TTC549 (cell line): ENCODE measurements at regions not wholly inside any gene's neighbourhood (a gene's known extent, or its start where the extent isn't known, plus 50 kb on each side); places are given as distances from the start of the nearest gene placed in this dataset.
"Not testable (repeated sequence)": the region's sequence is repeated elsewhere in the genome, so short reads cannot be mapped to it uniquely, and the experiment has no call there.

Source experiments
- FAIRE-seq: peaks from 2 replicates; lab custom pipeline; 2012; peaks lifted over from hg19 to GRCh38; lab: Jason Lieb, UNC

- no peak for FAIRE-seq
Observed at GRCh38 chr3:148510561-148510960, 187.1 kb upstream of the AGTR1 start.

DNA sequence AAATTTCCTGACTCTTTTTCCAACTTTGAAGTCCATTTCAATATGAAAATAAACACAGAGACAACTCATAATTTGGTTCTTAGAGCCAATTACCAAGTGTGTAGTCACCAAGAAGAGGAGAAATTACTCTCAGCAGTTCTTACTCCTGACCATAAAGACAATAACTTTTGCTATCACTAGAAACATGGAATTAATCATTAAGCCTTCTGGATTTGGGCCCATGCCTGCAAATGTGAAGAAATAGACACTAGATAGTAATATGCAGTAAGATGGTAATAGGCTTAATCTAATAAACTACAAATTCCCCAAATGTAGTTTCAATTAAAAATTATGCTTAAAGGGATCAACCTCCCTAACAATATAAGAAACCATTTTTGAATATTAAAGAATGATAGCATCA lies 185.1 kb upstream of the AGTR1 start:
- FAIRE-seq: no peak

GRCh38 chr3:148513096-148513543 lies 184.6 kb upstream of the AGTR1 start:
- FAIRE-seq: no peak

- no peak for FAIRE-seq
Observed at GRCh38 chr3:148518520-148518919, 179.2 kb upstream of the AGTR1 start.

DNA sequence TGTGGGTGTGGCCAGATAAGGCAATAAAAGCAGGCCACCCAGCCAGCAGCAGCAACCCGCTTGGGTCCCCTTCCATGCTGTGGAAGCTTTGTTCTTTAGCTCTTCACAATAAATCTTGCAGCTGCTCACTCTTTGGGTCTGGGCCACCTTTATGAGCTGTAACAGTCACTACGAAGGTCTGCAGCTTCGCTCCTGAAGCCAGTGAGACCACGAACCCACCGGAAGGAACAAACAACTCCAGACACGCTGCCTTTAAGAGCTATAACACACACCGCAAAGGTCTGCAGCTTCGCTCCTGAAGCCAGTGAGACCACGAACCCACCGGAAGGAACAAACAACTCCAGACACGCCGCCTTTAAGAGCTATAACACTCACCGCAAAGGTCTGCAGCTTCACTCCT lies 172.1 kb upstream of the AGTR1 start:
- FAIRE-seq: not testable (repeated sequence)

DNA sequence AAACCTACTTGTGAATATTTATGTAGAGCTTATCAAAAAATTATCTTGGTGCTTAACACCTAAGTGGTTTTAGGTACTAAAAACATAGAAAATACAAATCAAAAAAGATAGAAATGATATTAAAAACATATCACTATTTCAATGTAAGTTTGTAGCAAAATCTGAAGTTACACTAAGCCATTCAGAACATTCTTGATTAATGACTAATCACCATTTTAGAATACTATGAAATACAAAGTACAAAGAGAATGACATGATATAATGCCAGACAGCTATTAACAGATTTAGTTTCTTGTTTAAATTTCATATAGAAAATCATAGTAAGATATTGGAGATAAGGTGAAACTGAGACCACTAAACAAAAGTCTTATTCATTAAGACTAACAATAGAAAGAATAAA lies 169.7 kb upstream of the AGTR1 start:
- no peak for FAIRE-seq

DNA sequence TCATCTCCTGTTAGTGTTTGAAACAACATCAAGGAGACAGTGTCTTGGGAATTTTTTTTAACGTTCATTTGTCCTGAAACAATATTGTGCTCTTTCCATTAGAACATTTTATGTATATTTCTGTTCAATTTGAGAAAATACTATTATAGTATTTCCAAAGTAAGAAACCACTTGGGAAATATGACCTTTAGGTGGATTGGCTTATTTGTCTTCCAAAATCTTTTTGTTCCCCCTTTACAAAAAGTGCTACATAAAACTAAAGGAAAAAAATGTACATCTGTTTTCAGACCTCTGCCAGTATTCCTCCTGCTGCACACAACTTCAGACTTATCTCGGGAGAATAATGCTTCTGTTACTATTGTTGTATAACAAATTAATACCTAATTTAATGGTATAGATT lies 165.9 kb upstream of the AGTR1 start:
- FAIRE-seq: no peak

DNA sequence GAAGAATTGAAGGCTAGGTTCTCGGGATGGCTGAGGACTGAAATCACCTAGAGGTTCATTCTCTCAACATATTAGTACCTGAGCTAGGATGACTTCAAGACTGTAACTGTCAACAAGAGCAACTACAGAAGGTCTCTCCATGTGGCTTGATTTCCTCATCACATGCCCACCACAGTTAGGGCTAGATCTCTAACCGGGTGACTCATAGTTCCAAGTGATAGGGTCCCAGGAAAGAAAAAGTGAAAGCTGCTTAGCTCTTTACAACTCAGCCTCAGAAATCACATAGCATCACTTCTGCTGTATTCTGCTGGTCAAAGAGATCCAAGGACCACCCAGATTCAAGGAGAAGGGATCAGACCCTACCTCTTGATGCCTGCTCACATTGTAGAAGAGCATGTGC lies 165.4 kb upstream of the AGTR1 start:
- FAIRE-seq: no peak

DNA sequence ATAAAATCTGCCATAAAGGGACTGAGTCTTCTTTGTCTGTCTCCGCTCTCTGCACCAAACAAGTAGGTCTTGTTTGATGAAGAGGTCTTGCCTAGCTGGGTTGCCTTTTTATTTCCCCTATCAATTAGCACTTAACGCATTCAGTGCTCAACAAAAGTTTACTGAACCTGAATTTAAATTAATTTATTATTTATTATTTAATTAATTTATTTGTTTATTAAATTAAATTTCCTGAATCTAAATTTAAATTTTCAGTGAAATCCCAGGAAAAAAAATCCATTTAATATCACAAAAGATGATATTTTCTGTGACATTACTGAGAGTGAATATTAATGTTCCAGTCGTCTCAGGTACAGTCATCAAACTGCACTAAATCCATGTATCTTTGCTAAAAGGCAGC lies 164.9 kb upstream of the AGTR1 start:
- FAIRE-seq: no peak

DNA sequence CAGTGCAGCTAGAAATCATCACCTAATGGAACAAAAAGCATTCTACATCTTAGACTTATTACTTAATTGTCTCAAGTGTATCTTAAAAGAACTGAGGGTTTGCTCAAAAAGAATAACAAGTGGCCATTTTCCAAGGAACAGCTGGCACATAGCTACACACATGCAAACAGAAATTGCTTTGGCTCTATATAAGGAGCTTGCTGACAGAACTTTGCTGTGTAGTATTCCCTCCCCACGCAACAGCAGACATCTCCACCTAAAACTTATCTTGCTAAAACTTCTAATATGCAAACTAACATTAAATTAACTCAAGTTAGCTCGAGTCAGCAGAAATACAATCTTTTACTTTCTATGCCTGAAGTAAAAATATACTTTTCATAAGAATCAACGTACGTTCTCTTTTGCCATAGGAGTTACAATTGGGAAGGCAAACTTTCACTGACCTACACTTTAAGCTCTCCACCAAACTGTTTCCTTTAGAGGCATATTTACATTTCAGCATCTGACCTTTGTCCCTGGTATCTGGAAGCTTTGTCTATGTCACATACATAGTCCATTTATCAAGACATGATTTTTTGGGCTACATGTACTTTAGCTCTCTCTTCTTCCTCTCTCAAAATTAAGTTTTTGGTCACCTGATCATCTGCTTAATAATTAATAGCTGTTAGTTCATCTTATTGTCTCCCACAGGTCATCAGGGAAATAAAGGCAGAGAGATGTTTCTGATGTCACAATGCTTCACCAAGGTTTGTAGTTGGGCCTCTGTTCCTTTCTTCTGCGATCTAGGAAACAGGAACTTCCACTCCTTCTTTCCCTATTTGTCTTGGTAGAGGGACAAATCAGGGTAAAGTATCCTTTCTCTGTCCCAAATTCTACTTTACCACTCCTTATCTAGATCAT lies 163.4 kb upstream of the AGTR1 start:
- FAIRE-seq: no peak

DNA sequence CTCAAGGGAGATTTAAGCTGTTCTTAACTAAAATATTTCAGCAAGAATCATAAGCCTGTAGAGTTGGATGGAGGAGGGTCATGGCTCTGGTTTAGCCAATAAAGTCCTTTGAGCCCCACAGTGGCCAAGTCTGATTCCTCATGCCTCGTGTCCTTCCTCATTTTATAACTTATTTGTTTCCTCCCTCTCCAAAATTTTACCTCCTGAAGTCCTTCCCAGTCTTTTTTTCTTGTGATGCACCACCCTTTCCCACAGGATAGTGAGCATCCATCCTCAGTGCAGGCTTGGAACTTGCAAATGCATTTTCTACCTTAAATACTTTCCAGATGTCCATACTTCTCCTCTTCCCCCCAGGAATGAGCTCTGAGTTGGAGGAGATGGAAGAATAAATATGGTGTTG lies 162.7 kb upstream of the AGTR1 start:
- FAIRE-seq: no peak

DNA sequence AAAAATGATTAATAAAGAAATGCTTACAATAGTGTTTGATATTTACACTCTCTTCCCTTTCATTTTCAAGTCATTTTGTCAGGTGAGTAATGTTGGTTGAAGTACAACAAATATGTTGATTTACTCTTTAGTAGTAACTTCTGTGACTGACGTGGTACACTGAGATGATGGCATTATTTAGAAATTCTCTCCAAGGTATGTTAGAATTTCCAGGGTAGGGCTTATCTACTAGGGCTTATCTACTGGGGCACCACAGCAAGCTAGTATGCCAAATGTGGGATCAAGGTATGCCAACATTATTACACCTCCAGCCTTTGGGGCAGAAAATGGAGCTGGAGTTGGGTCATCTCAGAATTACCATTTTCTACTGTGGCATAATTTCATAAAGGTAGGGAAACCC lies 157.4 kb upstream of the AGTR1 start:
- FAIRE-seq: no peak

DNA sequence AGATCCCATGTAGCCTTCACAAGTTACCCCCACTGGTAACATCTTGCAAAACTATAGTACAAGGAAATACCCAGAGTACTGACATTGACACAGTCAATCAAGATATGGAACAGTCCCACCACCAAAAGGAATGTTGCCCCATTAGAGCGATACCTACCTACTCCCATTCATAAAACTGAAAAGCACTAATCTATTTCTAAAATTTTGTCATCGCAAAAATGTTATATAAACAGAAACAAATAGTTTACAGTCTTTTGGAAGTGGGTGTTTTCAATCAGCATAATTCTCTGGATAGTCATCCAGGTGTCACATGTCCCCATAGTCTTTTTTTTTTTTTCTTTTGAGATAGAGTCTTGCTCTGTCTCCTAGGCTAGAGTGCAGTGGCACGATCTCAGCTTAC lies 156.9 kb upstream of the AGTR1 start:
- no peak for FAIRE-seq

- no peak for FAIRE-seq
Observed at GRCh38 chr3:148546959-148547358, 150.7 kb upstream of the AGTR1 start.

DNA sequence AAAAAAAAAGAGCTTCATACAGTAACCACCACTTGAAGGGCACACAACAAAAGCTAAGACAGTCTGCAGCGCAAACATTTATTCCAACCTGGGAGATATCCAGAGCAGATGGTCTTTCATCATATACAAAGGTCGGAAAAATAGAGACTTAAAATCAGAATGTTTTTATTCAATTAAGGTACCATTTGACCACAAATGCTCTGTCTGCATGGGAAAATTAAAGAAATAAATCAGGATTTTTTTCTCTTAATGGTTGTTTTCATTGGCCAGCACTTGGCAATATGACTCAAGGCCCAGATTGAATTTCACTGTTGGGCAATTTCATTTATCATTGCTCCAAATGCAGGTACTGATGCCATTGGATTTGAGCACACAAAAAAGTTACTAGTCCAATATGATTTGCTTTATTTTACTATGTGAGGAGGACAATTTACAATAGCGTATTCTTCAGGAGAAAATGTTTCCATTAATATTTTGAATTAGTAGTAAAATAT lies 145.9 kb upstream of the AGTR1 start:
- no peak for FAIRE-seq

- no peak for FAIRE-seq
Observed at GRCh38 chr3:148554367-148554766, 143.3 kb upstream of the AGTR1 start.

DNA sequence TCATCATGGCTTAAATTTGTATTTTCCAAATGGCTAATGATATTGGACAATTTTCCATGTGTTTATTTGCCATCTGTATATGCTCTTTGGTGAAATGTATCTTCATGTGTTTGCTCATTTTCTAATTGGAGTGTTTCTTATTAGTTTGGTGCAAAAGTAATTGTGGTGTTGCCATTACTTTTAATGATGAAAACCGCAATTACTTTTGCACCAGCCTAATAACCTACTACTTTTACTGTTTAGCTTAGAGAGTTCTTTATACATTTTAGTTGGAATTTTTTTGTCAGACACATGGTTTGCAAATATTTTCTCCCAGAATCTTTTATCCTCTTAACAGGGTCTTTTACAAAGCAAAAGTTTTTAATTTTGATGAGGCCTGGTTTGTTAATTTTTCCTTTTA lies 141.0 kb upstream of the AGTR1 start:
- FAIRE-seq: no peak

DNA sequence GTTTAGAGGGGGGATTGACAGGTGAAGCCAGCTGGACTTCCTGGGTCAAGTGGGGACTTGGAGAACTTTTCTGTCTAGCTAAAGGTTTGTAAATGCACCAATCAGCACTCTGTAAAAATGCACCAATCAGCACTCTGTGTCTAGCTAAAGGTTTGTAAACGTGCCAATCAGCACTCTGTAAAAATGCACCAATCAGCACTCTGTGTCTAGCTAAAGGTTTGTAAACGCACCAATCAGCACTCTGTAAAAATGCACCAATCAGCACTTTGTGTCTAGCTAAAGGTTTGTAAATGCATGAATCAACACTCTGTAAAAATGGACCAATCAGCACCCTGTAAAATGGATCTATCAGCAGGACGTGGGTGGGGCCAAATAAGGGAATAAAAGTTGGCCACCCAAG lies 120.1 kb upstream of the AGTR1 start:
- FAIRE-seq: not testable (repeated sequence)

- FAIRE-seq: no peak
Observed at GRCh38 chr3:148582126-148582525, 115.6 kb upstream of the AGTR1 start.

DNA sequence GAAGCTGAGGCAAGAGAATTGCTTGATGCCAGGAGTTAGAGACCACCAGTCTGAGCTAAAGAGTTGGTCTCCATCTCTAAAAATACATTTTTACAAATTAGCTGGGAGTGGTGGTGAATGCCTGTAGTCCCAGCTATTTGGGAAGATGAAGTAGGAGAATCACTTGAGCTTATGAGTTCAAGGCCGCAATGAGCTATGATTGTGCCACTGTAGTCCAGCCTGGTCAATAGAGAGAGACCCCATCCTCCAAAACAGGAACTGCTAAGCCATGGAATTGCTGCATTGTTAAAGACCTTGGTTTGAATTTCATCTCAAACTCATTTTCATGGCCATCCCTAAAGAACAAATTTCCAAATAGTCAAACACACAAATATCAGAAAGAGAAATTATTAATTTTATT lies 113.9 kb upstream of the AGTR1 start:
- no peak for FAIRE-seq

GRCh38 chr3:148584438-148584837 lies 113.3 kb upstream of the AGTR1 start:
- FAIRE-seq: no peak

- no peak for FAIRE-seq
Observed at GRCh38 chr3:148585671-148586379, 111.9 kb upstream of the AGTR1 start.

GRCh38 chr3:148588291-148588690 lies 109.4 kb upstream of the AGTR1 start:
- no peak for FAIRE-seq

GRCh38 chr3:148591525-148591924 lies 106.2 kb upstream of the AGTR1 start:
- FAIRE-seq: no peak
